ENCODE measurements at regions not wholly inside any gene's neighbourhood (a gene's known extent, or its start where the extent isn't known, plus 50 kb on each side); places are given as distances from the start of the nearest gene placed in this dataset.

DNA sequence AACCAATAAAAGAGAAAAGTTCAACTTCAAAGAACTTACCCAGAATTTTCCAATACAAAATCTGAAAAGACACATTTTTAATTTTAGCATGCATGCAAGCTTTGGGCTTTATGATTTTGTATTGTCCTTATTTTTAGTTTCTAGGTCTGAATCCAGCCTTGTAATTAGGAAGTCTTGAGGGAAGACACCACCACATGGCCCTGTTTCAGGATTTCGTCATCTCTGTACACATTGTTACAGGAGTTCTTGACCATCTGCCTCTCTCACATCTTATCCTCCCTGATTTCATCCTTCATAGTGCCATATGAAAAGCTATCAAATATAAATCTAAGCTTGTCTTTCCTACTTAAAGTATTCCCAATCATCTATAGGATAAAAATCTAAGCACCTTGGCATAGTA is 176.1 kb downstream of the TXNL1 start:
- TF ChIP-seq CHD1 (IDR thresholded peaks at IDR 0.05; ENCODE audit: low read length) (no peak), CTCF (IDR thresholded peaks at IDR 0.05 in 2 of 3, conservative IDR thresholded peaks at IDR 0.05 in 1 of 3; ENCODE audit: insufficient read depth in 2 of 3, low read depth in 1 of 3, low read length in 3 of 3) (no peak), ZBTB7A (IDR thresholded peaks at IDR 0.05; ENCODE audit: borderline replicate concordance, control insufficient read depth, low read depth, low read length) (no peak), DIDO1 (tag; IDR thresholded peaks at IDR 0.05; ENCODE audit: low read depth) (no peak)
